Endometrial microvascular endothelial cells (primary cell): ENCODE measurements at regions not wholly inside any gene's neighbourhood (a gene's known extent, or its start where the extent isn't known, plus 50 kb on each side); places are given as distances from the start of the nearest gene placed in this dataset.
"Not testable (repeated sequence)": the region's sequence is repeated elsewhere in the genome, so short reads cannot be mapped to it uniquely, and the experiment has no call there.

Source experiments
- in situ Hi-C: cut with HindIII; loops from 2 replicates; pipeline ENCODE4 v1.10.0; 2017; ENCODE audit warnings: low sequenced_read_pairs, low pct_unique_long_range_greater_than_20kb; ENCODE audit errors: inconsistent ontology term

GRCh38 chr18:71370671-71371445 lies 1082.0 kb downstream of the SOCS6 start:
- in situ Hi-C loops: no loop called here

DNA sequence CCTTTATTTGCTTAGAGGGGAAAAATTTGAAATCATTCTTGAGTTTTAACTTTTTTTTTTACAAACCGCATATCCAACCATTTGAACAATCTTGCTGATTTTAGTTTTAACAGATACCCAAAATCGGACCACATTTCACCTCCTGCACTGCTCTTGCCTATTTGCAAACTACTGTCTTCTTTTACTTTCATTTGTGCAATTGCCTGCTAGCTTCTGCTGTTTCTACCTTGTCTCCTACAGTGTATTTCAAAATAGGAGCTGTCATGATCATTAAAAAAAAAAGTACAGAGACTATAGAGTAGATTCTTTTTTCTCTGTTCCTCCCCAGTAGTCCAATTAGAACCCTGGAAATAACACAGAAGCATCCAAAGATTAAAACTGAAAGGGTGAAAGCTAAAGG lies 1081.2 kb downstream of the SOCS6 start:
- in situ Hi-C loops: no loop called here

GRCh38 chr18:71362140-71362539 lies 1073.3 kb downstream of the SOCS6 start:
- in situ Hi-C loops: no loop called here

GRCh38 chr18:71355599-71355998 lies 1066.8 kb downstream of the SOCS6 start:
- in situ Hi-C loops: not testable (repeated sequence)

GRCh38 chr18:71352618-71353017 lies 1063.8 kb downstream of the SOCS6 start:
- in situ Hi-C loops: no loop called here

GRCh38 chr18:71336576-71337210 lies 1047.8 kb downstream of the SOCS6 start:
- in situ Hi-C loops: no loop called here

- in situ Hi-C loops: no loop called here
Observed at GRCh38 chr18:71329563-71329962, 1040.7 kb downstream of the SOCS6 start.

DNA sequence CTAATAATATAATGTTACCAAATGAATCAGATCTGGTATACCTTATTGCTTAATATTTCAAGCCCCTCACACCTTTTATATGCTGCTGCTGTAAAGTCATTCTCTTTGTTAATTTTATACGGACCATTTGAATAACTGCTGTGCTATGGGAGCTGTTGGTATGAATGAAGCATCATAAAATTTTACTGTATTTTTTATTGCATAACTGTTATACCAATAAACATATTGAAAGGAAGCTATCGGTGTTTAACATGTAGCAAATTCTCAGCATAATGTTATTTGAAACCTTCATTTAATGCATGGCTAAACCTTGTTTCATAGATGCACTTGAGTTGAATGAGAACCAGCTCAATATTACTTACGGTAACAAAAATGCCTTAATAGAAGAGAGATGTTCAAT lies 1040.3 kb downstream of the SOCS6 start:
- in situ Hi-C loops: no loop called here

DNA sequence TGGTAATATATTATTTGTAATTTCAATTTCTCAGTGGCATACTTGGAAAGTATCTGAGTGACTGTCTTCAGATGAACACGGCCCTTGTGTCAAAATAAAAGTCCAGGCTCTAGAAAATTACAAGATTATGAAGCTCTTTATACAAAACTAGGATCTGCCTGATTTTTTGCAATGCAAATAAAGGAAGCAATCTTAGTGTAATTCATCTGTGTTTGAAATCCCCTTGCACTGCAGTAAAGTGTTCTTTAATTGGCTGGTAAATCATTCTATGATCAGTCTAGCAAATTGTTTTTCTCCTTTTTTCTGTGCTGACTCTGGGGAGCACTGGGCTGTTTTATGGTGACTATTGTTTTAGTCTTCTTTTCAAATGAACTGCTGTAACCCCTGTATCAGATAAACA lies 1039.0 kb downstream of the SOCS6 start:
- in situ Hi-C loops: no loop called here

DNA sequence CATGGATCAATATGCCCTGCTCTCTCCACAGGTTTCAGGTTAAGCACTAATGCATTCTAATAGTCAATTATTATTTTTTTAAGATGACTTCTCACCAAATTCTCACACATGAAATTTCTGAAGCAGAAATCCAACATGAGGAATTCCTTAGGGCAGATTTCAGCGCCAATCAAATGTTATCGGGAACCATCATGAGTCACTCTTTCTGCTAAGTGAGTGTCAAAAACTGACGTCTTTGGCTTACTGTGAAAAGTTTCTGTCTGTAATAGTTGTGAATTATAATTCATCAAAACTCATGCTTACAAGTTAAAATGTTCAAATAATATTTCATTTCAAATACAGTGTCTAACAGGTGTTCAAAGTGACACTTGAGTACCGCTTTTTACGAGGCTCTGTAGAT lies 1038.6 kb downstream of the SOCS6 start:
- in situ Hi-C loops: no loop called here

GRCh38 chr18:71326826-71327225 lies 1038.0 kb downstream of the SOCS6 start:
- in situ Hi-C loops: no loop called here

DNA sequence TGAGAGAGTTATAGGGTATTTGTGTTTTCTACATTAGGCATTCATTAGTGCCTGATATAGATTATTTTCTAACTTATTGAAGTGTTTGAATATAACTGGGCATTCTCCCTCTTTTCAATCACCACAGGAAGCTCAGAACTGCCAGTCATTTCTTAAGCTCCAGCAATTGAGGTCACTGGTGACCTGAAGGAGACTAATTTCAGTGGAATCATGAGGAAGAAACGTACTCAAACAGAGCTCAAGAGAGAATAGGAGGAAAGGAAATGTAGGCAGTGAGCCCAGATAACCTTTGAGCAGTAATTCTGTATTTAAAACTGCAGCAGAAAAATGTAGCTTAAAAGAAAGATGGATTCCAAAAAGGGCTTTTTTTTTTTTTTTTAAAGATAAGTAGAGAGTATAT lies 1035.5 kb downstream of the SOCS6 start:
- in situ Hi-C loops: no loop called here

DNA sequence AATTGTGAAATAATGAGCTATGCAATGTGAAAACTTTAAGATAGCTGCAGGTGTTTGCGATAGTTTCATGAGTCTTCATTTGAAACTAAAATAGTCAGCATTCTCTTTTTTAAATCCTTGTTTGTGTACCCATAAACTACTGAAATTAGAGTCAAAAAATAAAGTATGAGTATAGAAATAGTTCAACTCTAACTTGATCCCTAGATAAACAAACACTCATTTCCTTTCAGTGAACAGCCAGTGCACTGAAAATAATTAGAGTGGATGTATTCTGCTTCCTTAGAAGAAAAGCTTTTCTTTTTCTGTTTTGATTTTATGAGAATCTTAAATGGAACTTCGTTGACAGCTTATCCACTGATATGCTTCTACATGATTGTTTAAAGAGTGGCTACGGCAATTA lies 1033.4 kb downstream of the SOCS6 start:
- in situ Hi-C loops: no loop called here

- in situ Hi-C loops: no loop called here
Observed at GRCh38 chr18:71321319-71321718, 1032.5 kb downstream of the SOCS6 start.

- in situ Hi-C loops: no loop called here
Observed at GRCh38 chr18:71304856-71305255, 1016.0 kb downstream of the SOCS6 start.

DNA sequence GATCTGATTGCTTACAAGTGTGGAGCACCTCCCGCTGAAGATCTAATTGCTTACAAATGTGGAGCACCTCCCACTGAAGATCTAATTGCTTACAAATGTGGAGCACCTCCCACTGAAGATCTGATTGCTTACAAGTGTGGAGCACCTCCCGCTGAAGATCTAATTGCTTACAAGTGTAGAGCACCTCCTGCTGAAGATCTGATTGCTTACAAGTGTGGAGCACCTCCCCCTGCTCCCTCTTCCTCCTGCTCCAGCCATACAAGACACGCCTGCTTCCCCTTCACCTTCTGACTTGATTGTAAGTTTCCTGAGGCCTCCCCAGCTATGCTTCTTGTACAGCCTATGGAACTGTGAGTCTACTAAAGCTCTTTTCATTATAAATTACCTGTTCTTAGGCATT lies 1014.9 kb downstream of the SOCS6 start:
- in situ Hi-C loops: not testable (repeated sequence)

GRCh38 chr18:71301596-71301995 lies 1012.8 kb downstream of the SOCS6 start:
- in situ Hi-C loops: no loop called here

GRCh38 chr18:71294201-71294600 lies 1005.4 kb downstream of the SOCS6 start:
- in situ Hi-C loops: not testable (repeated sequence)

DNA sequence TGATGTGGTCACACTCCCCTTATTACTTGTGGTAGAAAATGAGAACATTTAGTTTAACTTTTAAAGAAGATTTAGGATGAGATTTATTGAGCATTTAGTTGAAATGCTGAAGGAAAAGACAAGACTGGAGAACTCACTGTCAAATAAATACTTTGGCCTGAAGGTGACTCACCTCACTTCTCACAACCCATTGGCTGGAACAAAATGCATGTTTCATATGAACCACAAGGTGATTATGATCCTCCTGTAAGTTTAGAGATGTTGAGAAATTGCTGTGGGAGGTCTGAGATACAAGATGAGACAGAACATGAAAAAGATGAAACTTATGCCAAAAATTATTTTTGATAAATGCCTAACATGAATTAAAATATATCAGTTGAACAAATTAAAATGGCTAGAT lies 1004.5 kb downstream of the SOCS6 start:
- in situ Hi-C loops: no loop called here

DNA sequence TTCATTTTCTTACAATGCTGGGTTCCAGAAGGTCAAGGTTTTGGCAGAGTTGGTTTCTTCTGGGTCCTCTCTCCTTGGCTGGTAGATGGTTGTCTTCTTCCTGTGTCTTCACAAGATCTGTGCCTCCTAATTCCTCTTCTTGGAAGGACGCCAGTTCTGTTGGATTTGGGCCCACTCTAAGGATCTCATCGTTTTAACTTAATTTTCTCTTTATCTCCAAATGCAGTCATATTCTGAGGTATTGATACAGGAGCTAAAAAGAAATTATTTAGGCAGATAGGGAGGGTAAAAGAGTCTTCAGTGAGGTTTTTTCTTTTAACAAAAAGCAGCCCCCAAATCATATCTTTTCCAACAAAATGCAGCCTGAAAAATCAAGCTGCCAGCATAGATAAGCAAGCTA lies 998.4 kb downstream of the SOCS6 start:
- in situ Hi-C loops: no loop called here
